Epithelial cell of esophagus (primary cell): ENCODE measurements at regions not wholly inside any gene's neighbourhood (a gene's known extent, or its start where the extent isn't known, plus 50 kb on each side); places are given as distances from the start of the nearest gene placed in this dataset.
"Not testable (repeated sequence)": the region's sequence is repeated elsewhere in the genome, so short reads cannot be mapped to it uniquely, and the experiment has no call there.

Experiments used
- DNase-seq: peaks from one replicate; pipeline ENCODE4 v3.0.0; 2010; ENCODE audit warnings: low read depth
- H3K4me3 ChIP-seq: 2 replicates; pipeline ENCODE4 v1.5.1; 2011; ENCODE audit warnings: mild to moderate bottlenecking, low read length, control low read depth
- TF ChIP-seq, protein P1 (sequence below): IDR thresholded peaks from 2 replicates; pipeline ENCODE4 v1.5.1; 2011; ENCODE audit warnings: low read depth, mild to moderate bottlenecking, low read length, control low read depth, inconsistent platforms; ENCODE audit not compliant: insufficient read depth; ENCODE audit errors: missing control alignments

DNA sequence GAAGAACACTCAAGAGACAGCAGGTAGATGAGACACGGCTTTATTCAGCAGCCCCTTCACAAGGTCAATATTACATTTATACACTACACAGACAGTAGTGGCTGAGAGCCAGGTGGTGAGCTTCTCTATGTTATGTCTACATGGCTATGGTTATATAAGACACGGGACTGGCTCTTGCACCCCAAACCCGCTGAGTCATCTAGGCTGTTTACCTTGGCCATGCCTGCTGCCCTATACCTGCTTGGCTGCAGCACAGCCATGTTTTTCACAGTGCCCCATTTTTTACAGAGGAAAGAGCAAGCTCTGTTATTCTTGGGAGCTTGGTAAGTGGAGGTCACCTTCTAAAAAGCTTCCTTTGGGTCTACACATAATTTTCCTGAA is 231.6 kb downstream of the IGSF11 start:
- no peak for DNase-seq
- H3K4me3 ChIP-seq: no peak overlapping the region
- TF ChIP-seq, protein P1, sequence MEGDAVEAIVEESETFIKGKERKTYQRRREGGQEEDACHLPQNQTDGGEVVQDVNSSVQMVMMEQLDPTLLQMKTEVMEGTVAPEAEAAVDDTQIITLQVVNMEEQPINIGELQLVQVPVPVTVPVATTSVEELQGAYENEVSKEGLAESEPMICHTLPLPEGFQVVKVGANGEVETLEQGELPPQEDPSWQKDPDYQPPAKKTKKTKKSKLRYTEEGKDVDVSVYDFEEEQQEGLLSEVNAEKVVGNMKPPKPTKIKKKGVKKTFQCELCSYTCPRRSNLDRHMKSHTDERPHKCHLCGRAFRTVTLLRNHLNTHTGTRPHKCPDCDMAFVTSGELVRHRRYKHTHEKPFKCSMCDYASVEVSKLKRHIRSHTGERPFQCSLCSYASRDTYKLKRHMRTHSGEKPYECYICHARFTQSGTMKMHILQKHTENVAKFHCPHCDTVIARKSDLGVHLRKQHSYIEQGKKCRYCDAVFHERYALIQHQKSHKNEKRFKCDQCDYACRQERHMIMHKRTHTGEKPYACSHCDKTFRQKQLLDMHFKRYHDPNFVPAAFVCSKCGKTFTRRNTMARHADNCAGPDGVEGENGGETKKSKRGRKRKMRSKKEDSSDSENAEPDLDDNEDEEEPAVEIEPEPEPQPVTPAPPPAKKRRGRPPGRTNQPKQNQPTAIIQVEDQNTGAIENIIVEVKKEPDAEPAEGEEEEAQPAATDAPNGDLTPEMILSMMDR: no peak

DNA sequence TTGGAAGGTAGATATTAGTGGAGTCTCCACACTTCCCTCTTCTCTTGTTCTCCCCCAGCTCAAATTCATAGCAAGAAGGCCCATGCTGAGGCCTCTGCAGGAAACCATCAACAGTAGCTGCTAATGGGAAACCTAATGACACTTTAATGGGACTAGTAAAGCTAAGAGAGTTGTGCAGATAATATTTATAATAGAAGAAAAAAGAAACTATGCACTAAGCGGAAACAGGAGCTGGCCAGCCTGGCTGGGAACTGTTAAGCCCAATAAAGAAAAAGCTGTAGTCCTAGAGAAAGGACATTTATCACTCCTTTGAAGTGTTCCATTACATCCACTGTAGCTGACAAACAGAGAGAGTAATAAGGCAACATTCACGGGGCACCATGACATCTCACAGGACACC is 229.6 kb downstream of the IGSF11 start:
- no peak overlapping the region for H3K4me3 ChIP-seq
- DNase-seq: no peak
- TF ChIP-seq, protein P1: no peak

GRCh38 chr3:118806423-118806822 is 228.2 kb downstream of the IGSF11 start:
- no peak overlapping the region for H3K4me3 ChIP-seq
- no peak for DNase-seq
- TF ChIP-seq, protein P1: no peak

DNA sequence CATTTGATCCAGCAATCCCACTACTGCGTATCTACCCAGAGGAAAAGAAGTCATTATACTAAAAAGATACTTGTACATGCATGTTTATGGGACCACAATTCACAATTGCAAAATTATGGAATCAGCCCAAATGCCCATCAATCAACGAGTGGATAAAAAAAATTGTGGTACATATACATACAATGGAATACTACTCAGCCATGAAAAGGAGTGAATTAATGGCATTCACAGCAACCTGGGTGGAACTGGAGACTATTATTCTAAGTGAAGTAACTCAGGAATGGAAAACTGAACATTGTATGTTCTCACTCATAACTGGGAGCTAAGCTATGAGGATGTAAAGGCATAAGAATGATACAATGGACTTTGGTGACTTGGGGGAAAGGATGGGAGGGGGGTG is 227.3 kb downstream of the IGSF11 start:
- not testable (repeated sequence) for H3K4me3 ChIP-seq, DNase-seq

GRCh38 chr3:118808723-118809122 is 225.9 kb downstream of the IGSF11 start:
- H3K4me3 ChIP-seq: no peak overlapping the region
- peak; percentile 21 for DNase-seq
- TF ChIP-seq, protein P1: no peak

- no peak for DNase-seq
- no peak overlapping the region for H3K4me3 ChIP-seq
- TF ChIP-seq, protein P1: no peak
Observed at GRCh38 chr3:118809696-118810498, 224.7 kb downstream of the IGSF11 start.

GRCh38 chr3:118810499-118811035 is 224.1 kb downstream of the IGSF11 start:
- no peak overlapping the region for H3K4me3 ChIP-seq
- TF ChIP-seq, protein P1: no peak
- DNase-seq: no peak
